ENCODE measurements at regions not wholly inside any gene's neighbourhood (a gene's known extent, or its start where the extent isn't known, plus 50 kb on each side); places are given as distances from the start of the nearest gene placed in this dataset.

DNA sequence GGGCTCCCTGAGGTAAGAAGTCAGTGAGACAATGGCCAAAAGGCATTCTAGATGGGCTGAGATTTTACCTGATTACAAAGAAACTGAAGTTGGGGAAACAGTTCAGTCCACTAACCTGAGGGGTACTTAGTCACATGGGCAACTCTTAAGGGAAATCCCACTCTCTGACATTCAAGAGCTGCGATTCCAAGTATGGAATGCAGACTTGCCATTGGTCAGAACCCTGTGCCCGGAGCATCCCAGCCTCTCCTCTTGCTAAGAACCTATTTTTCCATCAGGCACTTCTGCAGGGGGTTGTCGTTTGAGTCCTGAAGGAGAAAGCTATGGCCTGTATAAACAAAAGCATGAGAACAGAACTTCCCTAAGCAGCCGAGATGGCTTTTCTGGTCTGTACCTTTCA is 434.9 kb upstream of the DAB1 start:
- TF ChIP-seq, protein P1, sequence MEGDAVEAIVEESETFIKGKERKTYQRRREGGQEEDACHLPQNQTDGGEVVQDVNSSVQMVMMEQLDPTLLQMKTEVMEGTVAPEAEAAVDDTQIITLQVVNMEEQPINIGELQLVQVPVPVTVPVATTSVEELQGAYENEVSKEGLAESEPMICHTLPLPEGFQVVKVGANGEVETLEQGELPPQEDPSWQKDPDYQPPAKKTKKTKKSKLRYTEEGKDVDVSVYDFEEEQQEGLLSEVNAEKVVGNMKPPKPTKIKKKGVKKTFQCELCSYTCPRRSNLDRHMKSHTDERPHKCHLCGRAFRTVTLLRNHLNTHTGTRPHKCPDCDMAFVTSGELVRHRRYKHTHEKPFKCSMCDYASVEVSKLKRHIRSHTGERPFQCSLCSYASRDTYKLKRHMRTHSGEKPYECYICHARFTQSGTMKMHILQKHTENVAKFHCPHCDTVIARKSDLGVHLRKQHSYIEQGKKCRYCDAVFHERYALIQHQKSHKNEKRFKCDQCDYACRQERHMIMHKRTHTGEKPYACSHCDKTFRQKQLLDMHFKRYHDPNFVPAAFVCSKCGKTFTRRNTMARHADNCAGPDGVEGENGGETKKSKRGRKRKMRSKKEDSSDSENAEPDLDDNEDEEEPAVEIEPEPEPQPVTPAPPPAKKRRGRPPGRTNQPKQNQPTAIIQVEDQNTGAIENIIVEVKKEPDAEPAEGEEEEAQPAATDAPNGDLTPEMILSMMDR (IDR thresholded peaks at IDR 0.05), result no peak
- TF ChIP-seq EZH2phosphoT487 (IDR thresholded peaks at IDR 0.05) (no peak), EZH2 (IDR thresholded peaks at IDR 0.05) (no peak)

All from neural progenitor cell (in vitro differentiated cells).